IMR-90 (cell line): ENCODE measurements at regions not wholly inside any gene's neighbourhood (a gene's known extent, or its start where the extent isn't known, plus 50 kb on each side); places are given as distances from the start of the nearest gene placed in this dataset.

Experiments used
- ATAC-seq: fragments of 200-7000 bp; cut with Tn5 transposase; 2 replicates; pipeline ENCODE4 v1.9.1; 2020; ENCODE audit warnings: low read depth, mild to moderate bottlenecking, moderate library complexity
- BruUV-seq: library from RNA; stranded (reverse); fragments of 400-500 nt; replicated peaks from 2 replicates; lab custom pipeline; 2021; lab: Mats Ljungman, UMichigan
- CTCF ChIA-PET: fragments of 300-600 bp; formaldehyde crosslinking; extraction: SDS; loops from one replicate; lab custom pipeline; 2021; ENCODE audit warnings: antibody characterized with exemption; lab: Yijun Ruan, JAX
- POLR2A ChIA-PET: fragments of 300-600 bp; sonication (Branson Sonifier 250); formaldehyde crosslinking; loops from one replicate; lab custom pipeline; 2022; ENCODE audit warnings: antibody characterized with exemption; ENCODE audit not compliant: unreplicated experiment; lab: Charles Lee
- DNase-seq: peaks from one replicate; pipeline ENCODE4 v3.0.0; 2013
- H2AFZ ChIP-seq: replicated peaks from 2 replicates; pipeline ENCODE3; 2013; ENCODE audit warnings: low read length, mild to moderate bottlenecking; ENCODE audit not compliant: poor library complexity
- H2AK5ac ChIP-seq: 2 replicates; pipeline ENCODE4 v1.6.1; 2013; ENCODE audit warnings: low read depth, low read length, inconsistent platforms
- H2AK9ac ChIP-seq: replicated peaks from 2 replicates; pipeline ENCODE3; 2013; ENCODE audit warnings: mild to moderate bottlenecking, low read depth, low read length, moderate library complexity; ENCODE audit not compliant: poor library complexity
- H2BK120ac ChIP-seq: 2 replicates; pipeline ENCODE4 v1.6.1; 2013; ENCODE audit warnings: low read depth, low read length, inconsistent platforms
- H2BK15ac ChIP-seq: 3 replicates; pipeline ENCODE4 v1.6.1; 2013; ENCODE audit warnings: low read depth, low read length, inconsistent platforms
- H2BK20ac ChIP-seq: 2 replicates; pipeline ENCODE4 v1.6.1; 2013; ENCODE audit warnings: low read depth, mild to moderate bottlenecking, inconsistent platforms, low read length, moderate library complexity
- H2BK5ac ChIP-seq: 2 replicates; pipeline ENCODE4 v1.6.1; 2013; ENCODE audit warnings: mild to moderate bottlenecking, low read depth, low read length, inconsistent platforms; ENCODE audit not compliant: poor library complexity, severe bottlenecking
- H3K14ac ChIP-seq: replicated peaks from 2 replicates; pipeline ENCODE4 v1.6.1; 2013; ENCODE audit warnings: low read depth, low read length, inconsistent platforms
- H3K18ac ChIP-seq: 2 replicates; pipeline ENCODE4 v1.6.1; 2013; ENCODE audit warnings: low read depth, low read length, control low read depth
- H3K23ac ChIP-seq: 2 replicates; pipeline ENCODE4 v1.6.1; 2013; ENCODE audit warnings: low read depth, low read length, inconsistent platforms
- H3K27ac ChIP-seq: 2 replicates; pipeline ENCODE4 v1.5.1; 2013; ENCODE audit warnings: mild to moderate bottlenecking, control low read depth, low read length; ENCODE audit not compliant: insufficient read depth
- H3K27me3 ChIP-seq: 2 replicates; pipeline ENCODE4 v1.6.1; 2013; ENCODE audit warnings: low read length; ENCODE audit not compliant: control insufficient read depth, insufficient read depth
- H3K36me3 ChIP-seq: 2 replicates; pipeline ENCODE4 v1.6.1; 2013; ENCODE audit warnings: low read length, mixed read lengths; ENCODE audit not compliant: control insufficient read depth, insufficient read depth
- H3K4ac ChIP-seq: 2 replicates; pipeline ENCODE4 v1.6.1; 2013; ENCODE audit warnings: low read depth, low read length, inconsistent platforms
- H3K4me1 ChIP-seq: 2 replicates; pipeline ENCODE4 v1.6.1; 2013; ENCODE audit warnings: low read length, mixed read lengths; ENCODE audit not compliant: control insufficient read depth, insufficient read depth
- H3K4me2 ChIP-seq: 2 replicates; pipeline ENCODE4 v1.6.1; 2013; ENCODE audit warnings: low read depth, mild to moderate bottlenecking, control low read depth, low read length, moderate library complexity
- H3K4me3 ChIP-seq: 2 replicates; pipeline ENCODE4 v1.5.1; 2013; ENCODE audit warnings: low read depth, mild to moderate bottlenecking, control low read depth, low read length, moderate library complexity; ENCODE audit not compliant: insufficient read depth
- H3K56ac ChIP-seq: 2 replicates; pipeline ENCODE4 v1.6.1; 2013; ENCODE audit warnings: low read length, inconsistent platforms; ENCODE audit not compliant: insufficient read depth; ENCODE audit errors: extremely low read depth
- H3K79me1 ChIP-seq, 2 experiments: 2 replicates each; pipeline ENCODE4 v1.6.1; 2013; ENCODE audit warnings: low read length in 2 of 2, inconsistent platforms in 1 of 2, low read depth in 1 of 2
- H3K9ac ChIP-seq: 2 replicates; pipeline ENCODE4 v1.6.1; 2013; ENCODE audit warnings: low read depth, low read length, control low read depth
- H3K9me1 ChIP-seq: 2 replicates; pipeline ENCODE4 v1.6.1; 2013; ENCODE audit warnings: low read length, inconsistent platforms; ENCODE audit not compliant: insufficient read depth
- H3K9me3 ChIP-seq: 2 replicates; pipeline ENCODE4 v1.6.1; 2013; ENCODE audit warnings: low read length; ENCODE audit not compliant: control insufficient read depth, insufficient read depth
- H4K20me1 ChIP-seq: 2 replicates; pipeline ENCODE4 v1.6.1; 2013; ENCODE audit warnings: low read length, inconsistent platforms; ENCODE audit not compliant: insufficient read depth
- H4K5ac ChIP-seq: 2 replicates; pipeline ENCODE4 v1.6.1; 2013; ENCODE audit warnings: mild to moderate bottlenecking, low read depth, low read length, control low read depth
- H4K8ac ChIP-seq, 2 experiments: 2 replicates each; pipeline ENCODE4 v1.6.1; 2013; ENCODE audit warnings: low read depth in 2 of 2, low read length in 2 of 2, control low read depth in 1 of 2, inconsistent platforms in 1 of 2
- H4K91ac ChIP-seq: 2 replicates; pipeline ENCODE4 v1.6.1; 2013; ENCODE audit warnings: low read depth, low read length, inconsistent platforms; ENCODE audit not compliant: insufficient read depth
- MAZ ChIP-seq: IDR thresholded peaks from 2 replicates; pipeline ENCODE4 v1.6.1; 2012; ENCODE audit warnings: low read depth, mild to moderate bottlenecking, low read length, improper control_type of control experiment, moderate library complexity, borderline replicate concordance
- RFX5 ChIP-seq: IDR thresholded peaks from 2 replicates; pipeline ENCODE4 v1.8.0; 2012; ENCODE audit warnings: low read depth, mild to moderate bottlenecking, low read length, moderate library complexity
- SMC3 ChIP-seq: fragments of 150-350 bp; IDR thresholded peaks from 2 replicates; pipeline ENCODE4 v1.6.1; 2016; ENCODE audit warnings: low read depth, mild to moderate bottlenecking, antibody characterized with exemption, low read length, moderate library complexity
- WGBS, 2 experiments: methylation state at CpG; one replicate each; pipeline versions ENCODE4 v1.1.5 to v1.1.7; 2013; ENCODE audit warnings: missing lambda C conversion rate in 2 of 2; ENCODE audit not compliant: insufficient read length in 1 of 2; ENCODE audit errors: extremely low coverage in 2 of 2; 5-methylcytosine and 5-hydroxymethylcytosine counted together
- dilution Hi-C: fragments of 300-500 bp; cut with HindIII; formaldehyde crosslinking; loops from one replicate; pipeline ENCODE4 v1.14.3; 2018; ENCODE audit warnings: low sequenced_read_pairs; ENCODE audit not compliant: unreplicated experiment
- in situ Hi-C: fragments of 300-500 bp; cut with MboI; formaldehyde crosslinking; loops from 3 replicates; pipeline ENCODE4 v1.14.3; 2019; ENCODE audit warnings: low sequenced_read_pairs, inconsistent platforms, mixed read lengths
- intact Hi-C: fragments of 100-400 bp; cut with micrococcal nuclease; formaldehyde crosslinking; loops from 2 replicates; pipeline ENCODE4 v1.10.0; 2022
- TF ChIP-seq, protein P1 (sequence below): fragments of 150-350 bp; IDR thresholded peaks from 2 replicates; pipeline ENCODE4 v1.6.1; 2016; ENCODE audit warnings: low read depth, mild to moderate bottlenecking, low read length, moderate library complexity, borderline replicate concordance

DNA sequence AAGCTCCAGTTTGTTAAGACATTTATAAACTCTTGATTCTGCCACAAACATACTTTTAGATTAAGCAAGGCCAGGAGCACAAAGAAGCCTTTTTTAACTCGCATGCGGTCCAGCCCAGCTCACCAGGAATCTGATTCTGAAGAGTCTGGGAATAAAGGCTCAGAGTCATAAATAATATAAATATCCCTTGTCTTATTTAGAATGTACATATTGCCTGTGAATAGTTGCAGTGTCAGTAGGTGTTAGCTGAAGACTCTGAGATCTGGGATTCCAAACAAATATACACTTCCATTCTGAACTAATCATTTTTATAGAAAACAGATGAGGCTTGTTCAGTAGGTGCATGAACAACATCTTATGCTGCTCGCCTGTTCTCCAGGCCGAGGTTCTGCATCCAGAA is 59.1 kb upstream of the ELAC2 start:
- Histone ChIP-seq H3K27me3 (0 out of 2 replicates have a peak, but pooled peaks cover 1% of the 10 kb centered on the region), H3K9me3 (no peaks in the 10 kb centered on the region), H2BK5ac (no peak overlapping the region), H3K56ac (no peak overlapping the region), H3K27ac (no peak overlapping the region), H3K23ac (no peak overlapping the region), H3K4me3 (no peak overlapping the region), H4K91ac (no peak overlapping the region), H4K20me1 (no peaks in the 10 kb centered on the region), H2AK5ac (no peak overlapping the region), H3K4me2 (no peak overlapping the region), H3K79me1 (no peaks in the 10 kb centered on the region), H3K4me1 (no peaks in the 10 kb centered on the region), H2BK15ac (no peak overlapping the region), H3K9ac (no peak overlapping the region), H3K4ac (no peak overlapping the region), H2AFZ (no peak overlapping the region), H2AK9ac (no peak overlapping the region), H3K36me3 (no peaks in the 10 kb centered on the region), H2BK20ac (no peak overlapping the region), H3K9me1 (no peaks in the 10 kb centered on the region), H3K14ac (no peak overlapping the region), H2BK120ac (no peak overlapping the region), H4K8ac (no peak overlapping the region), H3K18ac (no peak overlapping the region), H4K5ac (no peak overlapping the region)
- WGBS, 2 experiments: no CpG with 5 or more reads among the region's 4 CpGs
- DNase-seq (no peak), ATAC-seq (no peak)
- ChIA-PET CTCF (no interaction called here), POLR2A (no interaction called here)
- intact Hi-C loops: no loop called here
- TF ChIP-seq, protein P1, sequence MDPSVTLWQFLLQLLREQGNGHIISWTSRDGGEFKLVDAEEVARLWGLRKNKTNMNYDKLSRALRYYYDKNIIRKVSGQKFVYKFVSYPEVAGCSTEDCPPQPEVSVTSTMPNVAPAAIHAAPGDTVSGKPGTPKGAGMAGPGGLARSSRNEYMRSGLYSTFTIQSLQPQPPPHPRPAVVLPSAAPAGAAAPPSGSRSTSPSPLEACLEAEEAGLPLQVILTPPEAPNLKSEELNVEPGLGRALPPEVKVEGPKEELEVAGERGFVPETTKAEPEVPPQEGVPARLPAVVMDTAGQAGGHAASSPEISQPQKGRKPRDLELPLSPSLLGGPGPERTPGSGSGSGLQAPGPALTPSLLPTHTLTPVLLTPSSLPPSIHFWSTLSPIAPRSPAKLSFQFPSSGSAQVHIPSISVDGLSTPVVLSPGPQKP: no peak
- TF ChIP-seq SMC3: no peak
- no peak for TF ChIP-seq MAZ
- TF ChIP-seq RFX5: no peak
- dilution Hi-C loops: no loop called here
- BruUV-seq: no TSS peak
- in situ Hi-C loops: no loop called here
